ENCODE measurements at regions not wholly inside any gene's neighbourhood (a gene's known extent, or its start where the extent isn't known, plus 50 kb on each side); places are given as distances from the start of the nearest gene placed in this dataset.
A peak's percentile ranks its signal among the peaks of the same experiment; 100 is the strongest.
"Not testable (repeated sequence)": the region's sequence is repeated elsewhere in the genome, so short reads cannot be mapped to it uniquely, and the experiment has no call there.

DNA sequence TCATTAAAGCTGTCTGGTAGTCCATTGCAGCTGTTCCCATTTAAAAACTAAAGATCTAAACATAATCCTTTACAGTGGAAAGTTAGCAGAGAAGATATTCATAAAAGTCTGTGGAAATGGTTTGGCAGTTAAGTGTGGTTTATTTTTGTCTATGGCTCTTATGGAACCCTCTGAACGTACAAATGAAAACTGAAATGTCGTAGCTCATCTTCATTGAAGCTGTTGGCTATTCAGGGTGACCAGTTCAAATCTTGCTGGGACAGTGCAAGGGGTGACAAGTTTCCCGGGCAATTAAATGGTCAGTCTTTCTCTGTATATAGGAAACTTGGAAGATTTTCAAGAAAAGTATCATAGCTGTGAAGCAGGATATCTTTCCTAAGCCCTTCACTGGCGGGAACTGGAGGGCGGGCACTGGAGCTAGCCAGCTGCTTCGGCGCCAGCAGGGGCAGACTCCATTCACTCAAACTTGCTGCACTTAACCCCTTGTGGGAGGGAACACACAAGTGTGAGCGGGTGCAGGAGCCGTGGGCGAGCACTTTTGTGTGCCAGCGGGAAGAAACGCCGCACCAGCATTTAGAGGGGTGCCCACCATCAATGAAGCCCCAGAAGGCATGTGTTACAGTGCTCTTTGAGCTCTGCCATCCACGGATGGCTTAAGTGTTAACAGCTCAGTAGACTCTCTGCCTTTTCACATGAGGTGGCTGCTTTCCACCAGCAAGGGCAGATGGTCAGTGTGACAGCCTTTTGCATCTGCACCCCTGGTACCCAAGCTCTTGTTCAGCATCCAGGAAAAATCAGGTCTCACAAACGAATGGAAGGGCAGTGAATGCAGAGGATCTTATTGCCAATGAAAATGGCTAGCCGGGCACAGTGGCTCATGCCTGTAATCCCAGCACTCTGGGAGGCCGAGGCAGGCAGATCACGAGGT lies 232.1 kb upstream of the KAZN start:
- DNase-seq: no peak

DNA sequence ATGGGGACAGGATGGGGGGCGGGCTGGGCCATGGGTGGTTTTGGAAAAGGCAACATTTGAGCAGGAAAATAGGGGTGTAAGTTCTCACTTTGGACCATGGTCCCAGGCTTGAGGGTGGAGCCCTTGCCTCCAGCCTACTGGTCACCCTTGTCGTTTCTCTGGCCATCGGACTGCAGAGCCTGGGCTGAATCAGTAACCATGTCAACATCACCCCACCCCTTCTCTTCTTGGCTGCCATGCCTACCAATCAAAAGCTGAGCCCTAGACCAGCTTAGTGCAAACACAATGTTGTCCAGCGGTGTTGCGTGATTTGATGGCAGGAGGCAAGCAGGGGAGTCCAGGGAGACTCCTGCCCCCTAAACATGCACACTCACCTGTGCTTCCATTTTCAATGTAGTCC lies 231.0 kb upstream of the KAZN start:
- DNase-seq: no peak

GRCh38 chr1:14369526-14370213 lies 228.8 kb upstream of the KAZN start:
- no peak for DNase-seq

GRCh38 chr1:14371771-14372497 lies 226.6 kb upstream of the KAZN start:
- DNase-seq: no peak

GRCh38 chr1:14372526-14372925 lies 226.0 kb upstream of the KAZN start:
- DNase-seq: no peak

- DNase-seq: no peak
These were observed 225.3 kb upstream of the KAZN start for GRCh38 chr1:14373081-14373758.

DNA sequence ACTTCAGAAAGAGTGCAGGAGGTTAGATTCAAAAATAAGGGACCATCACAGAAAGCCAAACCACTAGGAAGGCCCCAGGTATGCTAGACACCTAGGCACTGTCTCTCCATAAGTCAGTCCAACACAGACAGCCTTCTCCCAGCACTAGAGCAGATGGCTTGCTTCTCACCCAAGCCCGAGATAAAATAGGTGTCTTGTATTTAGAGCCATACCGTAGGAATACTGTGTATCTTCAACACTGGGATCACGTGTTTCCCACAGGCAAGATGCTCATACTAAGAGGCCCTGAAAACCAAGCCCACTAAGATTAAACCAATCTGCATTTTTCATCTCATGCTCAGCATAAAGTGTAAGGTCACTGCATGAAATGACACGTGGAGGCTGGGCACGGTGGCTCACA lies 223.3 kb upstream of the KAZN start:
- no peak for DNase-seq

- no peak for DNase-seq
These were observed 221.1 kb upstream of the KAZN start for GRCh38 chr1:14377386-14377785.

- DNase-seq: no peak
These were observed 218.1 kb upstream of the KAZN start for GRCh38 chr1:14380408-14380807.

DNA sequence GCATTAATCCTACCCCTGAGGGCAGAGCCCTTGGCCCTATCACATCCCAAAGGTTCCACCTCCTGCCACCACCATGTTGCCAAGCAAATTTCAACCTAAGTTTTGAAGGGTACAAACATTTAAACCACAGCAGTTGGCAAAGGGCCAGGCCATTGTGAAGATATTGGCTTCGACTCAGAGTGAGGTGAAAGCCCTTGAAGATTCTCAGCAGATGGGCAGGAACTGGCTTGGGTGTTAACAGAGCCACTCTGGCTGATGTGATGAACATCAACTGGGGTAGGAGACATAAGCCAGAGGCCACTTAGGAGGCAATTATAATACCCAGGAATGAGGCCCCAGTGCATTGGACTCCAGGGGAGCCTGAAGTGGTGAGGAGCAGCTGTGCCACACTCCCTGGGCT lies 207.7 kb upstream of the KAZN start:
- DNase-seq: peak; percentile 1

- DNase-seq: no peak
These were observed 206.2 kb upstream of the KAZN start for GRCh38 chr1:14392161-14392858.

GRCh38 chr1:14392859-14393365 lies 205.6 kb upstream of the KAZN start:
- DNase-seq: no peak

DNA sequence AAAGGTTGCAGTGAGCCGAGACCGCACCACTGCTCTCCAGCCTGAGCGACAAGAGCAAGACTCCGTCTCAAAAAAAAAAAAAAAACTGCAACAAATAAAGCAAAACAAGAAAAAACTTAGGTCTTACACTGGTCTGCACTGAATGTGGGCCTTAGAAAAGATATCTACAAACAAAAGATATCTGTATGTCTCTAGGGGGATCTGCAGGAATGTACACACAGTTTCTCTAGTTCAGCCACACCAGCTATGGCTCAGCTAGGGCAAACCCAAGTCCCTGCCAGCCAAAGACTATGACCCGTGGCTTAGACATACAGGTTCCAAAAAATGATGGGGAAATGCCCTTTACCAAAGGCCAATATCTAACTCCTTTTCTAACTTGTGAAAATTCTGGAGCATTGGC lies 202.4 kb upstream of the KAZN start:
- DNase-seq: no peak

DNA sequence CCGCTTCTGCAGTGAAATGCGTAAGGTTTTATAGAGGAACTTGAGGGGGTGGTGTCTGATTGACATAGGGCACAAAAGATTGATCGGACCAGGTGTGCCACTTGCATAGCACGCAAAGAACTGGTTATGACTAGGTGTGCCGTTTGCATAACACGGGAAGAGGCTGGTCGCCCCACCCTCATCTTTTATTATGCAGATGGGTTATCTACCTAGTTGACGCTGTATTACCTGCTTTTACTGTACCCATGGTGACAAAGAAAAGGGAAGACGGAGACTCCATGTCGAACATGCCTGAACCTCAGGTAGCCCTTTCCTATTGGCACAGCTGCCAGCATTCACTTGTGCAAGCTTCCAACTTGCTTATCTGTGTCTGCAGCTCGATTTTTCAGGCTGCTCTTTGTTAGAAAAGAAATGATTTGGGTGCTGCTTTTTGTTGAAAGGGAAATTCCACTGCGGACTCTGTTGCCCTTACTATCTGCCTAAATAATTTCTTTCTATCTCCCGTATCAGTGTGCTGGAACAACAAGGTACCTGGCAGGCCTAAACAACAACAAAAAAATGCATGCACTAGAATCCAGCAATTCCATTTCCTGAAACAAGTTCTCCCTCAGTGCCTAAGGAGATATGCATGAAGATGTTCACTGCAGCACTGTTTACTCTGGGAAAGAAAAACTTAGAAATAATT lies 194.4 kb upstream of the KAZN start:
- no peak for DNase-seq

GRCh38 chr1:14404862-14405301 lies 193.6 kb upstream of the KAZN start:
- no peak for DNase-seq

DNA sequence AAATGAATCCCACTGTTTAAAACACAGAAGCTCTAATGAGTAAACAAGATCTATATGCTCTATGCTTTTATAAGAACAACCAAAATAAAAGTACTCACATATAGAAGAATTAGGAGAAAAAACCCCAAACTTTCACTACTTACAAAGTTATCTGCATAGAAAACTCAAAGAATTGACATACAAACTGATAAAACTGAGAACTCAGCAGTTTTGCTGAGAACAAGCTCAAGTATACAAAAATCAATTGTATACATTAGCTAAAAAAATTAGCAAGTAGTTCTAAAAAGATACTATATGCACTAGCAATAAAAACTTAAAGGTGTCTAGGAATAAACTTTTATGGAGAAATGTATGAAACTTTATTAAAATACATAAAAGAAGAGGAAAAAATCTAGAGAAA lies 186.2 kb upstream of the KAZN start:
- DNase-seq: no peak

DNA sequence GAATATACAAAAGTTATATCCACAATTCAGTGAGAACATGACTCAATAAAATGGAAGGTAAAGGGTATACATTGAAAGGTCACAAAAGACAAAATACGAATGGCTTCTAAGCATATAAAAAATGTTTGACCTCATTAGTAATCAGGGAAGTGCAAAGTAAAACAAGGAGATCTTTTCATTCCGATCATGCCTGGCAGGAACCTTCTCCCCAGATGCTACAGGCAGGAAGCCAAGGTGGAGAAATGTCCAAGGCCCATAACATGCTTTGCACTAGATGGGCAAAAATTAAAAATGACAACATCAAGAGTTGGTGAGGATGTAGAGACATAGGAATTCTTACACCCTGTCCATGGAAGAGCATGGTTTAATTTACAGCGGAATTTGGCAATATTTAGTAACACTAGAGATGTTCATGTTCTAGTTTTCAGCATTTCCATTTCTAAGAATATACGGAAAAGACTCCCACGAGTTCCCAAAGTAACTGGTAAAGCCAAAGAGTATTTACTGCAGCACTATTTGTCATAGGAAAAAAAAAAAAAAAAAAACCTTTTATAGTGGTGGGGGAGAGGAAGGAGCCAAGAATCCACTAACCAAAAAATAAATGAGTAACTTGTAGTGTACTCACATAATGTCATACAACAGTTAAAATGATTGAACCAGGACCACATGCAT lies 184.5 kb upstream of the KAZN start:
- no peak for DNase-seq

- no peak for DNase-seq
These were observed 183.1 kb upstream of the KAZN start for GRCh38 chr1:14415396-14415795.

DNA sequence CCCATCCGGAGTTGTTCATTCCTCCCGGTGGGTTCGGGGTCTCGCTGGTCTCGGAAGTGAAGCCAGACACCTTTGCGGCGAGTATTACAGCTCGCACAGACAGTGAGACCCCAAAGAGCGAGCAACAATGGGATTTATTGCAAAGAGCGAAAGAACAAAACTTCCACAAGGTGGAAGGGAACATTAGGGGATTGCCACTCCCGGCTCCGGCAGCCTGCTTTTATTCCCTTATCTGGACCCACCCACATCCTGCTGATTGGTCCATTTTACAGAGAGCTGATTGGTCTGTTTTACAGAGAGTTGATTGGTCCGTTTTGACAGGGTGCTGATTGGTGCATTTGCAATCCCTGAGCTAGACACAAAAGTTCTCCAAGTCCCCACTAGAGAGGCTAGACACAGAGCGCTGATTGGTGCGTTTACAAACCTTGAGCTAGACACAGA lies 178.7 kb upstream of the KAZN start:
- not testable (repeated sequence) for DNase-seq

- DNase-seq: no peak
These were observed 177.8 kb upstream of the KAZN start for GRCh38 chr1:14420686-14421085.
